TTC549 (cell line): ENCODE measurements at regions not wholly inside any gene's neighbourhood (a gene's known extent, or its start where the extent isn't known, plus 50 kb on each side); places are given as distances from the start of the nearest gene placed in this dataset.
"Not testable (repeated sequence)": the region's sequence is repeated elsewhere in the genome, so short reads cannot be mapped to it uniquely, and the experiment has no call there.

ENCODE experiments used
- FAIRE-seq: peaks from 2 replicates; lab custom pipeline; 2012; peaks lifted over from hg19 to GRCh38; lab: Jason Lieb, UNC

GRCh38 chr21:25234857-25235801 is 372.2 kb downstream of the MRPL39 start:
- FAIRE-seq = no peak

- no peak for FAIRE-seq
These were observed 386.3 kb downstream of the MRPL39 start for GRCh38 chr21:25220954-25221353.

GRCh38 chr21:25220169-25220568 is 387.1 kb downstream of the MRPL39 start:
- FAIRE-seq = no peak

GRCh38 chr21:25215698-25216384 is 391.4 kb downstream of the MRPL39 start:
- FAIRE-seq = no peak

GRCh38 chr21:25214676-25215075 is 392.6 kb downstream of the MRPL39 start:
- no peak for FAIRE-seq

- FAIRE-seq = no peak
These were observed 407.3 kb downstream of the MRPL39 start for GRCh38 chr21:25199944-25200343.

GRCh38 chr21:25191141-25191540 is 416.1 kb downstream of the MRPL39 start:
- FAIRE-seq = no peak

GRCh38 chr21:25189497-25189896 is 417.8 kb downstream of the MRPL39 start:
- FAIRE-seq = no peak

- FAIRE-seq = no peak
These were observed 418.6 kb downstream of the MRPL39 start for GRCh38 chr21:25188677-25189079.

GRCh38 chr21:25186273-25186672 is 421.0 kb downstream of the MRPL39 start:
- FAIRE-seq = no peak

GRCh38 chr21:25183577-25183976 is 423.7 kb downstream of the MRPL39 start:
- no peak for FAIRE-seq

- not testable (repeated sequence) for FAIRE-seq
These were observed 425.6 kb downstream of the MRPL39 start for GRCh38 chr21:25181690-25182089.

- no peak for FAIRE-seq
These were observed 428.2 kb downstream of the MRPL39 start for GRCh38 chr21:25179116-25179515.

GRCh38 chr21:25176637-25177412 is 430.5 kb downstream of the MRPL39 start:
- FAIRE-seq = no peak

- no peak for FAIRE-seq
These were observed 431.3 kb downstream of the MRPL39 start for GRCh38 chr21:25175938-25176337.

GRCh38 chr21:25171438-25171837 is 435.8 kb downstream of the MRPL39 start:
- FAIRE-seq = no peak

GRCh38 chr21:25170681-25171080 is 436.6 kb downstream of the MRPL39 start:
- no peak for FAIRE-seq

GRCh38 chr21:25169370-25169769 is 437.9 kb downstream of the MRPL39 start:
- FAIRE-seq = no peak

GRCh38 chr21:25166904-25167303 is 440.4 kb downstream of the MRPL39 start:
- FAIRE-seq = not testable (repeated sequence)

GRCh38 chr21:25161571-25161970 is 445.7 kb downstream of the MRPL39 start:
- FAIRE-seq = no peak

GRCh38 chr21:25155020-25155419 is 452.3 kb downstream of the MRPL39 start:
- FAIRE-seq = not testable (repeated sequence)

- no peak for FAIRE-seq
These were observed 458.3 kb downstream of the MRPL39 start for GRCh38 chr21:25149022-25149421.

- FAIRE-seq = no peak
These were observed 467.9 kb downstream of the MRPL39 start for GRCh38 chr21:25139414-25139813.
